ENCODE measurements at regions not wholly inside any gene's neighbourhood (a gene's known extent, or its start where the extent isn't known, plus 50 kb on each side); places are given as distances from the start of the nearest gene placed in this dataset.

DNA sequence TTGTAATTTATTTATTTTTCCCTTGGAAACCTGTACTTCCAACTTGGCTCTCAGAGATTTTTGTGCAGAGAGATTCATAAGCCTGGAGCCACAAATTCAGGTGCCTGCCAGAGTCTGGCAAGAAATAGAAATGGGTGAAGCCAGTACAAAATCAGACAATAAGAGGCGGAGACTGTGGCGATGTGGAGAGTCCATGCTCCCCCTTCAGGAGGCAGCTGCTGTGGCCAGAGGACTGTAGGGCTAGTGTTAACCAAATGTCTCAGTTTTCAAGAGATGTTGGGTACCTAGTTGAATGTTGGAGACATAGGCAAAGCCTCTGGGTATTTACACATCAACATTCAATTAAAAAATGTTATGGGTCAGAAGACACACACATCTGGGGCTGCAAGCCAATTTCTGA, 208.6 kb downstream of the PSAT1 start:
- no peak for DNase-seq

- DNase-seq: no peak
Observed at GRCh38 chr9:78507037-78507436, 210.1 kb downstream of the PSAT1 start.

DNA sequence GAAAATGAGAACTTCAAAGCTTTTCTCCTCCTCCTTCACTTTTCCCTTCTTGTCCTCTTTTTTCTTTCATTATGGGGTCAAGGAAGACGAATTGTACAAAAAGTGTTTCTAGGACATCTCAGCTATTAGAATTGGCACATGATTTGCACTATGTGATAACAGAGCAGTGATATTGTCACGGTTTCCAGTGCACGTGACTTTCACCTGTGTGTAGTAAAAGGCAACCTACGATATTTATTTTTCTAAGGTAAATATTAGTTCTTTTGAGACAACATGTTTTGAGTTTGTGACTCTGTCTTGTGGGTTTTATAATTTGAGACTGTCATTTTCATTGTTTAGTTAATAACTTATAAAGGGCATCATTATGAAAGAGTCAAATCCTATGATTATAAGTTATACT, 213.1 kb downstream of the PSAT1 start:
- no peak for DNase-seq

DNA sequence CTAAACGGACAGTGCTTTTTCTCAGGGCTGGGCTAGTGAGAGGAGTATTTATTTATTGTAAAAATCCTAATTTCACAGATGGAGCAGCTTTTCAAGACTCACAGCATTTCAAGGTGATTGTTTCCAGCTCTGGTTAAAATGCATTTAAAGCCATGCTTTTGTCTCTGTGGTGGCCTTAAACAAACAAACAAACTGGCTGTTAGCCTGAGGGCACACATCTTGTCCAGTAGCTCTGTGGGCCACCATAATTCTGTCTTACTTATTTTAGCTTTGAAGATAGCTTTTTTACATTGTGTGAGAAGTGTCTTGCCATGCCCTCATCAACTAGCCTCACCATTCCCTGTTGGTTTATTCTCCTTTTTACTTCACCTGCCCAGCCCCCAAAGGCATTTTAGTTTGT, 218.2 kb downstream of the PSAT1 start:
- DNase-seq: no peak

DNA sequence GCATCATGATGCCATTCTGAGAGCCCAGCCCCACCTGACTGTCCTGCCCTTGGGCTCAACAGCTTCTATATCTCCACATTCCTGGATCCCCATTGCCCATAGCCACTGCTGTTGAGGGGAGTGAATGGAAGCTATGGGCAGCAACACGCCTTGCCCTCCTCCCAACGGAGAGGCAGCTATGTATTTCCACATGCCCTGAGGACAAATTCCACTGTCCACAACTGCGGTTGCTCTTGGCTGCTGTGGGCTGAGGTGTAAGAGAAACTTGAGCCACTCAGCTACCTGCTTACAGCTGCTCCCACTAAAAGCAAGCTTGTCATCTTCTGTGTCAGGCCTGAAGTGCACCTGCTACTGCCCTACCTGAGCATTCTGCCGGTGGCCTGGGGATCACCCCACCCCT, 222.9 kb downstream of the PSAT1 start:
- no peak for DNase-seq

- DNase-seq: no peak
Observed at GRCh38 chr9:78521680-78522079, 224.8 kb downstream of the PSAT1 start.

- no peak for DNase-seq
Observed at GRCh38 chr9:78525986-78526560, 229.1 kb downstream of the PSAT1 start.

GRCh38 chr9:78533500-78533899, 236.6 kb downstream of the PSAT1 start:
- no peak for DNase-seq

DNA sequence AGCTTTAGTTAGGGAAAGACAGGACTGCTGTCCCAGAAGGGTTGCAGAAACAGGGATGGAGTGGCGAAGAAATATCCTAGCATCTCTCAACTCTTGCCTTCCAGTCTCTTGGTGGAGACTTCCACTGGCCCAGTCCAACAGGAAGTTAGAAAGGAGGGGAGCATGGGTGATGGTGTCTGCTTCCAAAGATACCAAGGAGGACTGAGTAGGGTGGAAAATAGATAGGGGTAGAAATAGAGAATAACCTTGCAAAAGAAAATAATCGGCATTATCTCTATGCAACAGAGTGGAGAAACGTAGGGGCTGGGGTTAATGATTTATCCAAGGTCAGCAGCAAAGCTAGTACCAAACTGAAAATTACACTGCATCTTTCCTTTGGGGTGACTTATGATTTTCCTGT, 242.3 kb downstream of the PSAT1 start:
- no peak for DNase-seq

- no peak for DNase-seq
Observed at GRCh38 chr9:78539904-78540303, 243.0 kb downstream of the PSAT1 start.

- no peak for DNase-seq
Observed at GRCh38 chr9:78541868-78542443, 245.0 kb downstream of the PSAT1 start.

- no peak for DNase-seq
Observed at GRCh38 chr9:78542491-78543181, 245.7 kb downstream of the PSAT1 start.

DNA sequence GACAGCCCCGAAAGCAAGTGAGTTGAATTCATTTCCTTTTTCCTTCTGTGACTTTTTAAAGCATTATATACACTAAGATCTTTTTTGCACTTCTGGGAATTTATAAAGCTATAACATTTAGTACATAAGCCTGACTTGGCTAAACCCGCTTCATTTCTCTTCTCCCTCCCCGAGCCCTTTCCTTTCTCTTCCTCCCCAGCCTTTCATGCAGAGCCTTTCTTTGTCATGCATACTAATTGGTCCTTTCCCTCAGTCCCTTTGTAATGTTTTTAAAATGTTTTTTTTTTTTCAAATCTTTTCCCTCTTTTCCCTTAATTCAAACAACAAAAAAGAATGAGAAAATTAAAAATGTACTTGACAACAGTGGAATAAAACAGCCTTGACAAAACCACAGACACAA, 246.4 kb downstream of the PSAT1 start:
- DNase-seq: no peak

DNA sequence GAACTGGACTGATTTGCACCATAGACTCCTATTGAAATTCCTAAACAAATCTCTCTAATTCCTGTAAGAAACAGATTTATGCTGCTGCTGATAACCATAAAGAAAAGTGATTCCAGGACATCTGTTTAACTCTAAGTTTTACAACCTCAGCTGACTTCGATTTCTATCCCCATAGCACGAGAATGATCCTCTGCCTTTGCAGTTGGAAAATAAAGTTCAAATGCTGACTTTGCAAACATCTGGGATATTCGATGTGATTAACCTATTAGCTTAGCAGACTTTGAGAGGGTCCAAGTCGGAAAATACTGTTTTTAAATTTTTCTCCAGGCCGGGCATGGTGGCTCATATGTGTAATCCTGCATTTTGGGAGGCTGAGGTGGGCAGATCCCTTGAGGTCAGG, 247.3 kb downstream of the PSAT1 start:
- DNase-seq: no peak

DNA sequence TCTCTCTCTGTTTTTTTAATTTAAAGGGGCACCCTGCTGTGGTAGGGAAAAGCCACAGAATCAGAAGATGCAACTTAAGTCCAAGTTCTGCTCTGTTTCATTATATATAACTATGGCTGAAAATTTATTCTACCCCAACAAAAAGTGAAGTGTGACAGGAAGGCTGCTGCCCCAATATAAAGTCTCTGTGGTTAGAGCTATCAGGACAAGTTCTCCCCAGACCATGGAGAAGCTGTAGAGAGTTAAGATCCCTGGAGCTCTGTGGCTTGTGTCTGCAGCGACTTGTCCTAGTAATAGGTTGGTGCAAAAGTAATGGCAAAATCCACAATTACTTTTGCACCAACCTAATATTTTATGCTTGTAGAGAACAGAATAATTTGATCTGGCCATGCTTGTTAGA, 250.9 kb downstream of the PSAT1 start:
- DNase-seq: no peak

GRCh38 chr9:78548670-78549069, 251.7 kb downstream of the PSAT1 start:
- DNase-seq: no peak

GRCh38 chr9:78549711-78550110, 252.8 kb downstream of the PSAT1 start:
- DNase-seq: no peak

- no peak for DNase-seq
Observed at GRCh38 chr9:78552802-78553201, 255.9 kb downstream of the PSAT1 start.

GRCh38 chr9:78557540-78557939, 260.6 kb downstream of the PSAT1 start:
- DNase-seq: no peak

DNA sequence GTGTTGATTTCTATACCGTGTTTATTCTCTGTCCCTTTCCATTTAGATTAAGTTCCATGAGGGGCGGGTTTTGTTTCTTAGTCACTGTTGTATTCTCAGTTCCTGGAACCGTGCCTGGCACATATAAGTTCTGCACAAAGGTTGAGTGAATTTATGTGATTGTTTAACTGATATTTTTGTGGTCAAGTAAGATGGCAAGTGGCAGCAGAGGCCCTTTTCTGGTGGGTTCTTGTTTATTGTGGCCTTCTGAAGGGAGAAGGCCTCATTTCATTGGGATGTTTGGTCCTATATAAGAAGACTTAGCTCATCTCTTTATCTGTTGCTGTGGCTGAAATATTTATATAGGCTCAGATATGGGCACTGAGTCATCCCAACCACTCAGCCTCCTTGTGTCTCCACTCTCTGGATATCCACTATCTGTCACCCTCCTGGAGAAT, 262.5 kb downstream of the PSAT1 start:
- DNase-seq: no peak

DNA sequence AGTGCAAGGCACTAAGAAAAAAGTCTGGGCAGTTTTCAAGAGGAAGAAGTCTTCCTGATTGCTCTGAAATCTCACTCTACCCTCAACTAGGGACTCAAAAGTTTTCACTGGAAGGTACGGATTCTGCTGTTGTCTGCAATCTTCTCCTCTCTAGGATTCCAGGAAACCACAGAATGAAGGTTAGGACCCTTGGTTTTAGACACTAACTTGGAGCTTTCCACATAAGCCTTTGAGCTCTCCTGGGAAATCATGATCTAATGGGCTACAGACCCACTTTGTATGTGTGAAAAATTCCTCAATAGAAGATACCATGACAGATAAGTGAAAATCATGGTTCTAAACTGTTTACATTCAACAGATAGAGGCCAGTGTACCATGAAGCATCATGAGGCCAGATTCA, 265.1 kb downstream of the PSAT1 start:
- DNase-seq: no peak

GRCh38 chr9:78563269-78563668, 266.3 kb downstream of the PSAT1 start:
- no peak for DNase-seq

DNA sequence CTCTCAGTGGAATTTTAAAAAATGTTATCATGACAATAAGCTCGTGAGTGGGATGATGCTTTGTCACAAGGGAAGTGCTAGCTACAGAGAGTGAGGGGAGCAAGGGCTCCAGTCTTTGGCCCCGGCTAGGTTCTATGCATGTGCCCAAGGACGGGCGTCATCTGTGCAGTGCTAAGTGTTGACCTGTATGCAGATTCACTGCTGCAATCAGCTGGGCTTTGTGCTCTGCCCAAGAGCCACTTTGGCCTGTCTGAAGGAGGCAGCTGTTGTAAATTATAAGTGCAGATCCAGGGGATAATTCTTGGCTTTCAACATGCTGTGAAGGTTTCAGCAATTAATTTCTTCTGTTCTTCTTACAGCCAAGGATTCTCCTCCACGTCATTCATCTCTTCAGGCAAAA, 268.6 kb downstream of the PSAT1 start:
- DNase-seq: no peak

- no peak for DNase-seq
Observed at GRCh38 chr9:78566521-78566920, 269.6 kb downstream of the PSAT1 start.

Measured in hippocampal formation (tissue), 2 donors.